ENCODE measurements at regions not wholly inside any gene's neighbourhood (a gene's known extent, or its start where the extent isn't known, plus 50 kb on each side); places are given as distances from the start of the nearest gene placed in this dataset.

DNA sequence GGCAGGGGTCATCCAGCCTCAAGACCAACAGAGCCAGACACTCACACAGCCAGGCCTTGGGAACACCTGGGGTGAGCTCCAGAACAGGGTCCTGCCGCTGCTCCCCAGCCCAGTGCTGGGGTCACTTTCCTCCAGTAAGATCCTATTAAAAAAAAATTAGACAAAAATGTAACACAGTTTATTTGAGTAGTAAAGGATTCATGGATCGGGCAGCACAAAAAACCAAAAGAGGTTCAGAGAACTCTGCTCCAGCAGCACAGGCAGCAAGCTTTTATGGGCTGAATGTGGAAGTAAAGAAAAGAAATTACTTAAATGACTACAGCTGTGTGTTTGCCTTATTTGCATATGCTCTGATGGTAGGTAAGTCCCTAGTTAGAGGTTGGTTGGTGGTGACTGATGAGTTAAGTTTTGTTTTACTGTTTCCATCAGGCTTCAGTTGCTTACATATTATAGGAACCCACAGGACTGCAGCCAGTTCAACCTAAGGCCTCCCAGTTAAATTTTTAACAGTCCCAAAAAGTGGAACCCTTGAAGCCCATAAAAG lies 80.5 kb upstream of the FGFR2 start (continued):
- TF ChIP-seq, protein P1, sequence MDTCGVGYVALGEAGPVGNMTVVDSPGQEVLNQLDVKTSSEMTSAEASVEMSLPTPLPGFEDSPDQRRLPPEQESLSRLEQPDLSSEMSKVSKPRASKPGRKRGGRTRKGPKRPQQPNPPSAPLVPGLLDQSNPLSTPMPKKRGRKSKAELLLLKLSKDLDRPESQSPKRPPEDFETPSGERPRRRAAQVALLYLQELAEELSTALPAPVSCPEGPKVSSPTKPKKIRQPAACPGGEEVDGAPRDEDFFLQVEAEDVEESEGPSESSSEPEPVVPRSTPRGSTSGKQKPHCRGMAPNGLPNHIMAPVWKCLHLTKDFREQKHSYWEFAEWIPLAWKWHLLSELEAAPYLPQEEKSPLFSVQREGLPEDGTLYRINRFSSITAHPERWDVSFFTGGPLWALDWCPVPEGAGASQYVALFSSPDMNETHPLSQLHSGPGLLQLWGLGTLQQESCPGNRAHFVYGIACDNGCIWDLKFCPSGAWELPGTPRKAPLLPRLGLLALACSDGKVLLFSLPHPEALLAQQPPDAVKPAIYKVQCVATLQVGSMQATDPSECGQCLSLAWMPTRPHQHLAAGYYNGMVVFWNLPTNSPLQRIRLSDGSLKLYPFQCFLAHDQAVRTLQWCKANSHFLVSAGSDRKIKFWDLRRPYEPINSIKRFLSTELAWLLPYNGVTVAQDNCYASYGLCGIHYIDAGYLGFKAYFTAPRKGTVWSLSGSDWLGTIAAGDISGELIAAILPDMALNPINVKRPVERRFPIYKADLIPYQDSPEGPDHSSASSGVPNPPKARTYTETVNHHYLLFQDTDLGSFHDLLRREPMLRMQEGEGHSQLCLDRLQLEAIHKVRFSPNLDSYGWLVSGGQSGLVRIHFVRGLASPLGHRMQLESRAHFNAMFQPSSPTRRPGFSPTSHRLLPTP (IDR thresholded peaks at IDR 0.05; ENCODE audit: borderline replicate concordance, extremely low read depth, insufficient read length), result no peak
- TF ChIP-seq ZBED1 (IDR thresholded peaks at IDR 0.05) (no peak), ZNF445 (CRISPR knock-in tag; IDR thresholded peaks at IDR 0.05; ENCODE audit: low read depth) (no peak), CREBBP (IDR thresholded peaks at IDR 0.05; ENCODE audit: low read depth, low read length) (no peak), HIVEP1 (CRISPR knock-in tag; IDR thresholded peaks at IDR 0.05) (no peak)

DNA sequence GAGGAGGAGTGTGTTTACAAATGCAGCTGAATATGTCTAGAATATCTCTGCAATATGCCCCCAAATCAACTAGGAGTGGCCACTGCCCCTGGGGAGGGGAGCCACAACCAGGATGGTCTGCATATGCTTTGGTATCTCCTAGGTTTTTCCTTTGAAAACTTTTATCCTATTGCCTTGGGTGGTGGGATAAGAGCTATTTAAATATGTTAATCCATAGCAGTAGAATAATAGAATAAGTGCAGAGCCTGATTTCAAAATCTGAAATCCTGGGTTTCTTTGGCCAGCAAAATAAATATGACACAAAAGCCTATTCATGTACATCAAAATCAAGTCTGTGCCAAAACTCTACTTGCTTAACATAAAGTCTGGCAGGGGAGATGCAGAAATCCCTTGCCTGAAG lies 79.6 kb upstream of the FGFR2 start:
- H2AFZ ChIP-seq (ENCODE audit: low read depth, low read length), result no peak overlapping the region
- DNase-seq (ENCODE audit: extremely low read depth in 1 of 4, low spot score in 3 of 4) (no peak), ATAC-seq (no peak), FAIRE-seq (no peak)
- no peaks in the 10 kb centered on the region for H3K9me1 ChIP-seq (ENCODE audit: control insufficient read depth, insufficient read depth, low read length)
- no peaks in the 10 kb centered on the region for H4K20me1 ChIP-seq (replicated peaks; ENCODE audit: control insufficient read depth, insufficient read depth, low read length)
- no peaks in the 10 kb centered on the region for H3K79me2 ChIP-seq (ENCODE audit: control insufficient read depth, insufficient read depth, low read length)
- CTCF ChIA-PET (ENCODE audit: low intra/inter-chr PET ratio), result no interaction called here
- no peak overlapping the region for H3K4me2 ChIP-seq (ENCODE audit: insufficient read depth, low read length)
- no TSS peak for BruUV-seq (replicated peaks)
- H3K27ac ChIP-seq (ENCODE audit: extremely low read depth, low read depth, low read length), result no peak overlapping the region
- H3K4me3 ChIP-seq, result no peak overlapping the region
- peaks cover 2 to 29% of the 10 kb centered on the region in 2 experiments; a peak in 3 of 5 replicates for H3K27me3 ChIP-seq (ENCODE audit: control insufficient read depth in 2 of 2, insufficient read depth in 2 of 2, low read length in 2 of 2)
- H3K9ac ChIP-seq (ENCODE audit: insufficient read depth in 1 of 2, low read depth in 2 of 2, low read length in 2 of 2), result no peak overlapping the region
- no peaks in the 10 kb centered on the region for H3K4me1 ChIP-seq (replicated peaks in 1 of 2; ENCODE audit: control insufficient read depth in 2 of 2, insufficient read depth in 2 of 2, low read length in 2 of 2)
- POLR2A ChIA-PET, result no interaction called here
- in situ Hi-C loops (cut with MboI), result no loop called here
- intact Hi-C loops (cut with micrococcal nuclease), result no loop called here
- no peaks in the 10 kb centered on the region for H3K9me3 ChIP-seq (replicated peaks; ENCODE audit: control insufficient read depth, insufficient read depth, low read depth, low read length)
- H3K36me3 ChIP-seq (ENCODE audit: control insufficient read depth, insufficient read depth, low read length), result no peaks in the 10 kb centered on the region
- TF ChIP-seq, protein P2, sequence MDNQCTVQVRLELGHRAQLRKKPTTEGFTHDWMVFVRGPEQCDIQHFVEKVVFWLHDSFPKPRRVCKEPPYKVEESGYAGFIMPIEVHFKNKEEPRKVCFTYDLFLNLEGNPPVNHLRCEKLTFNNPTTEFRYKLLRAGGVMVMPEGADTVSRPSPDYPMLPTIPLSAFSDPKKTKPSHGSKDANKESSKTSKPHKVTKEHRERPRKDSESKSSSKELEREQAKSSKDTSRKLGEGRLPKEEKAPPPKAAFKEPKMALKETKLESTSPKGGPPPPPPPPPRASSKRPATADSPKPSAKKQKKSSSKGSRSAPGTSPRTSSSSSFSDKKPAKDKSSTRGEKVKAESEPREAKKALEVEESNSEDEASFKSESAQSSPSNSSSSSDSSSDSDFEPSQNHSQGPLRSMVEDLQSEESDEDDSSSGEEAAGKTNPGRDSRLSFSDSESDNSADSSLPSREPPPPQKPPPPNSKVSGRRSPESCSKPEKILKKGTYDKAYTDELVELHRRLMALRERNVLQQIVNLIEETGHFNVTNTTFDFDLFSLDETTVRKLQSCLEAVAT (IDR thresholded peaks at IDR 0.05), result no peak

Measured in K562 (cell line).